B cell (primary cell): ENCODE measurements at regions not wholly inside any gene's neighbourhood (a gene's known extent, or its start where the extent isn't known, plus 50 kb on each side); places are given as distances from the start of the nearest gene placed in this dataset.

Experiments used
- EZH2 ChIP-seq: IDR thresholded peaks from 2 replicates; pipeline ENCODE4 v1.6.1; 2012; ENCODE audit warnings: borderline replicate concordance, low read depth, mild to moderate bottlenecking, moderate library complexity, low read length; ENCODE audit not compliant: insufficient read depth, poor library complexity, severe bottlenecking
- TF ChIP-seq, protein P1 (sequence below): fragments of 200-600 bp; IDR thresholded peaks from one replicate; pipeline ENCODE4 v1.8.0; 2022; ENCODE audit warnings: antibody characterized with exemption, mild to moderate bottlenecking

DNA sequence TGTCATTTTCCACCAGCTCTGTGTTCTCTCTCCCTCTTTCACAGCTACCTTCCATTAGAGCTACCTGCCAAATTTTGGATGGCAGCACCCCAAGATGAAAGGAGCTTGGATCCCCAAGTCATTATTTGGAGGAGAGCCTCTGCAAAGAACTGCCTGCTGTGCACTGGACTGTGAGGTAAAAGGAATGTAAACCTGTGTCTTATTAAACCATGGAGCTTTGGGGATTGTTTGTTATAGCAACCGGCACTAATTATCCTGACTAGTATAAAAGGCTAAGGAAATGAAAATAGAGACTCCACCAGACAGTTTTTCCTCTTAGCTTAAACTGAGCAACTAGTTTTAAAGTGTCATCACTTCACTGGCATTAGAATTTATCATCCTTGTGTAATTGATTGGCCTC, 191.6 kb upstream of the DTNBP1 start:
- TF ChIP-seq, protein P1, sequence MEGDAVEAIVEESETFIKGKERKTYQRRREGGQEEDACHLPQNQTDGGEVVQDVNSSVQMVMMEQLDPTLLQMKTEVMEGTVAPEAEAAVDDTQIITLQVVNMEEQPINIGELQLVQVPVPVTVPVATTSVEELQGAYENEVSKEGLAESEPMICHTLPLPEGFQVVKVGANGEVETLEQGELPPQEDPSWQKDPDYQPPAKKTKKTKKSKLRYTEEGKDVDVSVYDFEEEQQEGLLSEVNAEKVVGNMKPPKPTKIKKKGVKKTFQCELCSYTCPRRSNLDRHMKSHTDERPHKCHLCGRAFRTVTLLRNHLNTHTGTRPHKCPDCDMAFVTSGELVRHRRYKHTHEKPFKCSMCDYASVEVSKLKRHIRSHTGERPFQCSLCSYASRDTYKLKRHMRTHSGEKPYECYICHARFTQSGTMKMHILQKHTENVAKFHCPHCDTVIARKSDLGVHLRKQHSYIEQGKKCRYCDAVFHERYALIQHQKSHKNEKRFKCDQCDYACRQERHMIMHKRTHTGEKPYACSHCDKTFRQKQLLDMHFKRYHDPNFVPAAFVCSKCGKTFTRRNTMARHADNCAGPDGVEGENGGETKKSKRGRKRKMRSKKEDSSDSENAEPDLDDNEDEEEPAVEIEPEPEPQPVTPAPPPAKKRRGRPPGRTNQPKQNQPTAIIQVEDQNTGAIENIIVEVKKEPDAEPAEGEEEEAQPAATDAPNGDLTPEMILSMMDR = no peak
- no peak for TF ChIP-seq EZH2
